WERI-Rb-1 (cell line): ENCODE measurements at regions not wholly inside any gene's neighbourhood (a gene's known extent, or its start where the extent isn't known, plus 50 kb on each side); places are given as distances from the start of the nearest gene placed in this dataset.

Experiments
- DNase-seq: peaks from one replicate; pipeline ENCODE4 v3.0.0-alpha.2; 2020
- H3K27ac ChIP-seq: fragments of 250-450 bp; sonication (Bioruptor Pico); 2 replicates; pipeline ENCODE4 v1.5.1; 2020; ENCODE audit warnings: mild to moderate bottlenecking, moderate library complexity
- H3K27me3 ChIP-seq: fragments of 250-450 bp; sonication (Bioruptor Pico); 2 replicates; pipeline ENCODE4 v1.5.1; 2021; ENCODE audit warnings: mild to moderate bottlenecking, low read depth, moderate library complexity; ENCODE audit not compliant: insufficient read depth, severe bottlenecking
- H3K36me3 ChIP-seq: fragments of 250-450 bp; sonication (Bioruptor Pico); 2 replicates; pipeline ENCODE4 v1.5.1; 2020; ENCODE audit warnings: mild to moderate bottlenecking, moderate library complexity
- H3K4me3 ChIP-seq: 2 replicates; pipeline ENCODE4 v1.5.1; 2011; ENCODE audit warnings: low read depth, mild to moderate bottlenecking, control low read depth, low read length
- H3K9me3 ChIP-seq: fragments of 250-450 bp; sonication (Bioruptor Pico); 2 replicates; pipeline ENCODE4 v1.5.1; 2021; ENCODE audit warnings: mild to moderate bottlenecking, moderate library complexity; ENCODE audit not compliant: severe bottlenecking
- CTCF ChIP-seq: IDR thresholded peaks from 2 replicates; pipeline ENCODE4 v1.5.1; 2011; ENCODE audit warnings: low read depth, mild to moderate bottlenecking, control low read depth, inconsistent platforms, low read length

GRCh38 chr7:127512663-127513062 lies 72.7 kb downstream of the GCC1 start:
- no peak for TF ChIP-seq CTCF
- Histone ChIP-seq H3K27ac (no peak overlapping the region), H3K36me3 (no peaks in the 10 kb centered on the region), H3K4me3 (no peak overlapping the region), H3K27me3 (no peaks in the 10 kb centered on the region), H3K9me3 (no peaks in the 10 kb centered on the region)
- no peak for DNase-seq

- peak; percentile 40 for DNase-seq
- TF ChIP-seq CTCF = peak; percentile 63
These were observed 80.7 kb downstream of the GCC1 start for GRCh38 chr7:127504715-127505114.

GRCh38 chr7:127501817-127502216 lies 83.6 kb downstream of the GCC1 start:
- TF ChIP-seq CTCF = no peak
- H3K9me3 ChIP-seq = no peaks in the 10 kb centered on the region
- no peaks in the 10 kb centered on the region for H3K36me3 ChIP-seq

More at GRCh38 chr7:127504715-127505114, 80.7 kb downstream of the GCC1 start:
- H3K4me3 ChIP-seq = no peak overlapping the region
- H3K27me3 ChIP-seq = no peaks in the 10 kb centered on the region
- H3K27ac ChIP-seq = no peak overlapping the region
- no peaks in the 10 kb centered on the region for H3K36me3 ChIP-seq
- no peaks in the 10 kb centered on the region for H3K9me3 ChIP-seq

GRCh38 chr7:127487381-127487780 lies 94.9 kb upstream of the ZNF800 start:
- DNase-seq = peak; percentile 69
- Histone ChIP-seq H3K4me3 (no peak overlapping the region), H3K9me3 (peaks cover 11% of the 10 kb centered on the region), H3K36me3 (no peaks in the 10 kb centered on the region), H3K27ac (no peak overlapping the region), H3K27me3 (no peaks in the 10 kb centered on the region)
- no peak for TF ChIP-seq CTCF

More at GRCh38 chr7:127501817-127502216, 83.6 kb downstream of the GCC1 start:
- Histone ChIP-seq H3K27me3 (no peaks in the 10 kb centered on the region), H3K27ac (no peak overlapping the region), H3K4me3 (no peak overlapping the region)
- DNase-seq = no peak

GRCh38 chr7:127486654-127487053 lies 94.1 kb upstream of the ZNF800 start:
- DNase-seq = no peak
- Histone ChIP-seq H3K27ac (no peak overlapping the region), H3K27me3 (no peaks in the 10 kb centered on the region), H3K9me3 (peaks cover 11% of the 10 kb centered on the region), H3K36me3 (no peaks in the 10 kb centered on the region), H3K4me3 (no peak overlapping the region)
- no peak for TF ChIP-seq CTCF

- Histone ChIP-seq H3K27me3 (no peaks in the 10 kb centered on the region), H3K4me3 (no peak overlapping the region), H3K27ac (no peak overlapping the region), H3K9me3 (peaks cover 11% of the 10 kb centered on the region), H3K36me3 (no peaks in the 10 kb centered on the region)
- DNase-seq = peak; percentile 37
- TF ChIP-seq CTCF = no peak
These were observed 93.0 kb upstream of the ZNF800 start for GRCh38 chr7:127485482-127485881.
